HepG2 (cell line): ENCODE measurements at regions not wholly inside any gene's neighbourhood (a gene's known extent, or its start where the extent isn't known, plus 50 kb on each side); places are given as distances from the start of the nearest gene placed in this dataset.

Experiments used
- ATAC-seq: fragments of 200-7000 bp; cut with Tn5 transposase; 3 replicates; pipeline ENCODE4 v1.9.1; 2020; ENCODE audit warnings: mild to moderate bottlenecking, moderate library complexity
- BruUV-seq: library from RNA; stranded (reverse); fragments of 400-500 nt; replicated peaks from 2 replicates; lab custom pipeline; 2021; lab: Mats Ljungman, UMichigan
- CTCF ChIA-PET: fragments of 300-600 bp; formaldehyde crosslinking; extraction: SDS; loops from one replicate; lab custom pipeline; 2021; ENCODE audit warnings: low total read pairs, inconsistent platforms, low intra/inter-chr PET ratio; lab: Yijun Ruan, JAX
- POLR2A ChIA-PET: fragments of 350-600 bp; sonication (Branson Sonifier 250); formaldehyde crosslinking; loops from one replicate; lab custom pipeline; 2020; ENCODE audit warnings: antibody characterized with exemption, inconsistent platforms; lab: Yijun Ruan, JAX
- DNase-seq: peaks from one replicate; pipeline ENCODE4 v3.0.0-alpha.2; 2015; ENCODE audit warnings: low spot score
- FAIRE-seq: peaks from 3 replicates; lab custom pipeline; 2011; peaks lifted over from hg19 to GRCh38; lab: Jason Lieb, UNC
- H2AFZ ChIP-seq: one replicate; pipeline ENCODE4 v1.6.1; 2011; ENCODE audit warnings: low read length, inconsistent platforms
- H3K27ac ChIP-seq: fragments of 300-600 bp; 3 replicates; pipeline ENCODE4 v1.8.0; 2011; ENCODE audit warnings: mixed run types, mild to moderate bottlenecking, mixed read lengths, low read length, inconsistent platforms; ENCODE audit not compliant: insufficient read depth; ENCODE audit errors: extremely low read length
- H3K27me3 ChIP-seq, 2 experiments: fragments of 200-600 bp in 1 of 2; 2 replicates in 1 of 2; 3 replicates in 1 of 2; pipeline versions ENCODE4 v1.6.0 to v1.8.0; 2011; ENCODE audit warnings: low read length in 2 of 2, mild to moderate bottlenecking in 2 of 2, moderate library complexity in 2 of 2, inconsistent platforms in 1 of 2; ENCODE audit not compliant: insufficient read depth in 2 of 2, control insufficient read depth in 1 of 2
- H3K36me3 ChIP-seq, 2 experiments: fragments of 200-600 bp in 1 of 2; replicated peaks in 1 of 2; 2 replicates in 1 of 2; 3 replicates in 1 of 2; pipeline versions ENCODE4 v1.5.1 to v1.8.0; 2011; ENCODE audit warnings: low read length in 2 of 2, inconsistent platforms in 1 of 2; ENCODE audit not compliant: insufficient read depth in 2 of 2, control insufficient read depth in 1 of 2
- H3K4me1 ChIP-seq: 2 replicates; pipeline ENCODE4 v1.5.1; 2012; ENCODE audit warnings: low read length, inconsistent platforms; ENCODE audit not compliant: insufficient read depth
- H3K4me2 ChIP-seq: 2 replicates; pipeline ENCODE4 v1.6.0; 2011; ENCODE audit warnings: low read depth, low read length, inconsistent platforms
- H3K4me3 ChIP-seq, 3 experiments: fragments of 200-600 bp in 1 of 3; sonication (generic), shearing (Covaris generic) in 1 of 3; replicated peaks in 1 of 3; 2 replicates each; pipeline ENCODE4 v1.5.1; 2011 to 2016; ENCODE audit warnings: low read length in 3 of 3, inconsistent platforms in 2 of 3, low read depth in 2 of 3, mild to moderate bottlenecking in 2 of 3, control low read depth in 1 of 3, mixed read lengths in 1 of 3; ENCODE audit not compliant: insufficient read depth in 1 of 3
- H3K79me2 ChIP-seq: one replicate; pipeline ENCODE4 v1.6.1; 2011; ENCODE audit warnings: low read length, inconsistent platforms; ENCODE audit not compliant: insufficient read depth
- H3K9ac ChIP-seq: 2 replicates; pipeline ENCODE4 v1.6.0; 2011; ENCODE audit warnings: mild to moderate bottlenecking, low read depth, low read length, inconsistent platforms; ENCODE audit not compliant: insufficient read depth
- H3K9me3 ChIP-seq: 2 replicates; pipeline ENCODE4 v1.5.1; 2012; ENCODE audit warnings: mild to moderate bottlenecking, low read length
- H4K20me1 ChIP-seq: 2 replicates; pipeline ENCODE4 v1.6.0; 2011; ENCODE audit warnings: inconsistent platforms, mild to moderate bottlenecking, low read length, moderate library complexity; ENCODE audit not compliant: insufficient read depth
- CREBL2 ChIP-seq: sonication (generic); formaldehyde crosslinking; IDR thresholded peaks from 2 replicates; pipeline ENCODE4 v1.8.1; 2023; ENCODE audit warnings: missing genetic modification reagents, mild to moderate bottlenecking, borderline replicate concordance
- FOXP4 ChIP-seq: sonication (generic); formaldehyde crosslinking; IDR thresholded peaks from 2 replicates; pipeline ENCODE4 v1.4.0; 2020; ENCODE audit warnings: missing genetic modification reagents
- PRDM15 ChIP-seq: sonication (generic); formaldehyde crosslinking; IDR thresholded peaks from 2 replicates; pipeline ENCODE4 v1.4.0; 2020; ENCODE audit warnings: missing genetic modification reagents
- ZBTB46 ChIP-seq: sonication (generic); formaldehyde crosslinking; IDR thresholded peaks from 2 replicates; pipeline ENCODE4 v1.4.0; 2020; ENCODE audit warnings: mild to moderate bottlenecking, missing genetic modification reagents, borderline replicate concordance
- ZNF180 ChIP-seq: sonication (generic); formaldehyde crosslinking; IDR thresholded peaks from 2 replicates; pipeline ENCODE4 v1.4.0; 2020; ENCODE audit warnings: low read depth, missing genetic modification reagents, borderline replicate concordance
- ZNF317 ChIP-seq: sonication (generic); formaldehyde crosslinking; IDR thresholded peaks from 2 replicates; pipeline ENCODE4 v1.5.0; 2020; ENCODE audit warnings: mild to moderate bottlenecking, missing genetic modification reagents
- ZNF589 ChIP-seq: sonication (generic); formaldehyde crosslinking; conservative IDR thresholded peaks from 2 replicates; pipeline ENCODE4 v1.8.0; 2022; ENCODE audit warnings: mild to moderate bottlenecking, moderate library complexity, missing genetic modification reagents
- ZNF7 ChIP-seq: IDR thresholded peaks from 2 replicates; pipeline ENCODE4 v1.6.1; 2016; ENCODE audit warnings: missing biosample characterization, missing genetic modification reagents
- ZNF704 ChIP-seq: sonication (generic); formaldehyde crosslinking; IDR thresholded peaks from 2 replicates; pipeline ENCODE4 v1.8.1; 2023; ENCODE audit warnings: mild to moderate bottlenecking, inconsistent platforms, moderate library complexity, missing genetic modification reagents, borderline replicate concordance
- WGBS: methylation state at CpG from one replicate; pipeline ENCODE4 v1.1.6; 2017; ENCODE audit warnings: low lambda C conversion rate; 5-methylcytosine and 5-hydroxymethylcytosine counted together
- in situ Hi-C: cut with HindIII; loops from 2 replicates; pipeline ENCODE4 v1.10.0; 2017; ENCODE audit warnings: low pct_unique_long_range_greater_than_20kb; ENCODE audit not compliant: extremely low pct_ligation_motif_present
- intact Hi-C: fragments of 100-400 bp; cut with micrococcal nuclease; formaldehyde crosslinking; loops from one replicate; pipeline ENCODE4 v1.10.0; 2022; ENCODE audit not compliant: unreplicated experiment

DNA sequence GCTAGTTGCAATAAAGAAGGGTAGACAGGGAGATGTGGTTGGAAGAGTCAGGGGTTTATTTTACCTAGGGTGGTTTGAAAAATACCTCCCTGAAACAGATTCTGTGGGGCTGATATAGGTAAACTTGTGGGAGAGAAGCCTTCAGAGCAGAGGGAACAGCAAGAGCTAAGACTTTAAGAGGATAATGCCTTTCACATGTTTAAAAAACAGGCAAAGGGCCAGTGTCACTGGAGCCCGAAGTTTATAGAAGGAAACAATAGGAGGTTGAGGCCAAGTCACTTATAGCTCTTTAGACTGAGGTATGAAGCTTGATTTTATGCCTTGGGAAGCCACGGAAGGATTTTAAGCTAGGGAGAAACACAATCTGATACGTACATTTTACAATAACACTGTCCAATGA, 448.7 kb downstream of the TAFA4 start:
- Histone ChIP-seq H3K79me2 (no peaks in the 10 kb centered on the region), H3K4me1 (no peaks in the 10 kb centered on the region), H3K4me3 (no peak overlapping the region), H4K20me1 (no peaks in the 10 kb centered on the region), H3K36me3 (no peaks in the 10 kb centered on the region), H2AFZ (no peak overlapping the region), H3K9me3 (no peaks in the 10 kb centered on the region), H3K4me2 (no peak overlapping the region), H3K27ac (no peak overlapping the region), H3K27me3 (no peaks in the 10 kb centered on the region), H3K9ac (no peak overlapping the region)
- CTCF ChIA-PET = no interaction called here
- no TSS peak for BruUV-seq
- intact Hi-C loops = no loop called here
- POLR2A ChIA-PET = no interaction called here
- TF ChIP-seq ZNF180 = no peak
- ATAC-seq = no peak
- 23% methylated on average over 3 of the region's 3 CpGs for WGBS
- in situ Hi-C loops = no loop called here
- no peak for DNase-seq
- no peak for FAIRE-seq

DNA sequence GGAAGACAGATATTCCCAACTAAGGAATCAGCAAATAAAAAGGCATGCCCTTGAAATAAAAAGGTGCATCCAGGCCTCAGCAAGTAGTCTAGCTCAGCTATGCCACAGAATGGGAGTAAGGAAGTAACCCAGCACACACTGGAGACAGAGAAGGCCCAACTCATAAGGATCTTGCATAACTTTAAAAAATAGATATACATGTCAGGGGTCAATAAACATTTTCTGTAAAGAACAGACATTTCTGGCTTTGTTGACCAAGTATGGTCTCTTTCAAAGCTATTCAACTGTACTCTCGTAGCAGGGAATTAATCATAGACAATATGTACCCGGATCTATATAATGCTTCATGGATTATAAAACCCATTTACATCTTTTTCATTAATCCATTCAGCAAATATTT, 449.3 kb downstream of the TAFA4 start:
- H3K9ac ChIP-seq = no peak overlapping the region
- H3K4me1 ChIP-seq = no peaks in the 10 kb centered on the region
- FAIRE-seq (no peak), DNase-seq (no peak), ATAC-seq (no peak)
- H3K4me2 ChIP-seq = no peak overlapping the region
- no peak overlapping the region for H3K4me3 ChIP-seq
- H3K79me2 ChIP-seq = no peaks in the 10 kb centered on the region
- H3K27ac ChIP-seq = no peak overlapping the region
- in situ Hi-C loops = no loop called here
- intact Hi-C loops = no loop called here
- no peaks in the 10 kb centered on the region for H3K9me3 ChIP-seq
- CTCF ChIA-PET = no interaction called here
- WGBS = 0% methylated on average over 2 of the region's 2 CpGs
- no peaks in the 10 kb centered on the region for H3K36me3 ChIP-seq
- H2AFZ ChIP-seq = no peak overlapping the region
- POLR2A ChIA-PET = no interaction called here
- BruUV-seq = no TSS peak
- no peaks in the 10 kb centered on the region for H3K27me3 ChIP-seq
- no peaks in the 10 kb centered on the region for H4K20me1 ChIP-seq
- TF ChIP-seq CREBL2 = no peak
- TF ChIP-seq ZNF317 (CRISPR knock-in tag) = no peak
- TF ChIP-seq PRDM15 = no peak
- TF ChIP-seq ZNF589 (CRISPR knock-in tag) = no peak
- no peak for TF ChIP-seq FOXP4
- TF ChIP-seq ZNF7 (CRISPR knock-in tag) = no peak
- TF ChIP-seq ZNF704 (CRISPR knock-in tag) = no peak
- no peak for TF ChIP-seq ZBTB46 (CRISPR knock-in tag)
